HG02885 (cell line): ENCODE measurements at regions not wholly inside any gene's neighbourhood (a gene's known extent, or its start where the extent isn't known, plus 50 kb on each side); places are given as distances from the start of the nearest gene placed in this dataset.
"Not testable (repeated sequence)": the region's sequence is repeated elsewhere in the genome, so short reads cannot be mapped to it uniquely, and the experiment has no call there.

Experiments used
- ATAC-seq: cut with Tn5 transposase; IDR thresholded peaks from one replicate; pipeline ENCODE4 v1.9.1; 2021; ENCODE audit warnings: mild to moderate bottlenecking; ENCODE audit not compliant: unreplicated experiment, poor library complexity

DNA sequence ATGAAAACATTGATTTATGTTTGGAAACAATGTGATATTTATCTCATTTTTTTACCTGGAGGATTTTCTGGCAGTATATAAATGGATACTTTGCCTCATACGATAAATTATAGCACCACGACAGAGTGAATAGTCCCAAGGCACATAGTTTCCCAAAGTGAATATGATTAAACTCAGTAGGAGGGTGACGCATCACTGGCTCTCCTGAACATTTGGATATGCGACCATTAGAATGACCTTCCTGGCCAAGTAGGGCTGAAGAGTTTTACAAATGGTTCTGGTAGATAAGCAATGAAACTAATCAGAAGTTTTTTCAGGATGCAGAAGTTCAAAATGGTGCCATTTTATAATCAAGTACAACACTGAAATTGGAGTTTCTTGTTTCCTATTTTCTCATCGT lies 397.7 kb downstream of the AASDHPPT start:
- ATAC-seq = no peak

- ATAC-seq = no peak
These were observed 400.3 kb downstream of the AASDHPPT start for GRCh38 chr11:106477776-106478175.

DNA sequence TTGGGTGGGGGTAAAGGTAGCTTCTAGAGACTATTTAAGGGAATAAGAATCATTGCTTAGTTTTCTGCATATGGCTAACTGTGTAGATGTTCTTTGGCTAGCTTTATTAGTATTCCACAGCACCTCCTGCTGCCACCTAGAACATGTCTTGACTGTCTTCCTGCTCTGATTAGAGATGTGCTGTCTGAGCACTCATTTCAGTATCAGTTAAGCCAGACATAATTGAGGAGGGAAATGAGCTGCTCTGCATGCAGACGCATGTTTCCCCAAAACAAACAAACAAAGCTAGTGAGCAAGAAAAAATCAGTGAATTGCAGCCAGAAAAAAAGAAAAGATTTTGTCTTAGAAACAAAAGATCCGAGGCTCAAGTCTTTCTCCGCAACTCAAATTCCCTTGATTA lies 402.2 kb downstream of the AASDHPPT start:
- ATAC-seq = no peak

DNA sequence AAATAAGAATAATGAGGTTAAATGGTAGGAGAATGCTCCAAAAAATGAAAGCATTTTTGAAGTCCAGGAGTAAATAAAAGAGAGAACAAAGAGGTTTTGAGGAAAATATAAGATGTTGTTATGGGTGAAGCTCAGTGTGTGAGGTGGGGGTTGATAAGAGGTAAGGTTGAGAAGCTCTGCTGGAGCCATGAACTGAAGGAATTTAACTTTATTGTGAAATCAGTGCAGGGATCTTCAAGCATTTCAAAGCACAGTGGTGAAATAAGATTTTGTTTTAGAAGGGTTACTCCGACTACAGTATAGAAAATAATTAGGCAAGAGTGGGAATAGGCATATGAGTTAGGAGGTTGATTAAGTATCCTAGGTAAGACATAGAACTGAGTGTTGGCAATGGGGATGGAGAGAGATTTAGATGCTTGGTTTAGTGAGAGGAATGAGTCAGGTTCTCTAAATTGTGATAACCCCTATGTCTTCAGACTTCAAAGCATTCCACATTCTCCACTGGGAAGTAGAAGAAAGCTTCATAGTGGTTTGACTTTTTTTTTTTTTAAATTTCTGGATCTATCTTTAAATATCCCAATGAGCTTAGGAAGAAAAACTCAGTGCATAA lies 403.2 kb downstream of the AASDHPPT start:
- ATAC-seq = no peak

GRCh38 chr11:106482917-106483785 lies 405.7 kb downstream of the AASDHPPT start:
- no peak for ATAC-seq

GRCh38 chr11:106491751-106492150 lies 414.3 kb downstream of the AASDHPPT start:
- no peak for ATAC-seq

DNA sequence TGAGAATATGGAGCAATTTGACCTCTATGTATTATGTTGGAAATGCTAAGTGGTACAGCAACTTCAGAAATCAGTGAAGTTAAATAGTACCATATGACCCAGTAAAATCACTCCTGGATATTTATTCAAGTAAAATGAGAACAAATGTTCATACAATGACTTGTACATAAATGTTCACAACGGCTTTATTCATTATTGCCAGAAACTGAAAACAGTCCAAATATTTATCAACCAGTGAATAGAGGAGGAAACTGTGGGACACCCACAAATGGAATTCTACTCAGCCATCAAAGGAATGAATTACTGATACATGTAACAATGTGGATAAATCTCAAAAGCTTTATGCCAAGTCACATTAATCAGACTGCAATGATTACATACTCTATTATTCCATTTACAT lies 416.3 kb downstream of the AASDHPPT start:
- no peak for ATAC-seq

GRCh38 chr11:106495046-106495445 lies 417.6 kb downstream of the AASDHPPT start:
- ATAC-seq = no peak

DNA sequence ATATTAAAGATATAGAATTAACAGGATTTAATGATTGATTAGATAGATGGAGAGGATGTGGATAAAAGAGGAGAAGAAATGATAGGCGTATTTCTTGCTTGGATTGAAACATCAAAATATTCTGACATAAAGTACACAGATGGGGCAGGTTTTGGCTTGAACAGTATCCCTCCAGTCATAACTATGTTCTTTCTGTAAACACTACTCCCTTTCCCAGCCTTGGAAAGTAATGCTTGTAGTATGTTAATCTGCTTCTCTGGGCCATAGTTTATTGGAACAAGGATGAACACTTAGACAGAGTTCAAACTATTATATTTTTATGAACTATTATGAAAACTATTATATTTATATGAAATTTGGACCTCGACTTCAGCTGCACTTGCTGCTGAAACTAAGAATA lies 419.2 kb downstream of the AASDHPPT start:
- ATAC-seq = no peak

DNA sequence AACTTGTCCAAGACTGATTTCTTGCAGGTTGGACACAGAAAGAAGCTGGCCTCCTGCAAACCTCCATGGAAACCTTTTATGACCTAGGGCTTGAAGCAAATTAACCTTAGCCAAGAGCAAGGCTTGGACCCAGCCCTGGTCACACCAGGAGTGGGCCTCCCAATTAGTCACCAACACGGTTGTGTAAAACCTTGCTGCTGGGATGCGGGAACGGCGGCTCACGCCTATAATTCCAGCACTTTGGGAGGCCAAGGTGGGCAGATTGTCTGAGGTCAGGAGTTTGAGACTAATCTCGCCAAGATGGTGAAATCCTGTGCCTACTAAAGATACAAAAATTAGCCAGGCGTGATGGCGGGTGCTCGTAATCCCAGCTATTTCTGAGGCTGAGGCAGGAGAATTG lies 419.9 kb downstream of the AASDHPPT start:
- no peak for ATAC-seq

- ATAC-seq = no peak
These were observed 420.4 kb downstream of the AASDHPPT start for GRCh38 chr11:106497822-106498221.

- ATAC-seq = no peak
These were observed 426.4 kb downstream of the AASDHPPT start for GRCh38 chr11:106503901-106504300.

- no peak for ATAC-seq
These were observed 430.3 kb downstream of the AASDHPPT start for GRCh38 chr11:106507645-106508306.

DNA sequence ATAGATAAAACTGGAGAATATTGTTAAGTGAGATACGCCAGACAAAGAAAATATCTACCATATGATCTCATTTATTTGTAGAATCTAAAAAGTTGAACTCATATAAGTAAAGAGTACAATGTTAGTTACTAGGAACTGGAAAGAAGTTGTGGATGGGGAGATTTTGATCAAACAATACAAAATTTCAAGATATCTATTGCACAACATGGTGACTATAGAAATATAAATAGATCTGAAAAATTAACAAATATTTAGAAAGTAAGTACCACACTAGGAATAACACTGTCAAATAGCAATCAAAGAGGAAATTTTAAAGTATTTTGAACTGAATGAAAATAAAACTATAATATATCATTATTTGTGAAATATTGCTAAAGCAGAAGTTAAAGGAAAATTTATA lies 437.2 kb downstream of the AASDHPPT start:
- ATAC-seq = no peak

DNA sequence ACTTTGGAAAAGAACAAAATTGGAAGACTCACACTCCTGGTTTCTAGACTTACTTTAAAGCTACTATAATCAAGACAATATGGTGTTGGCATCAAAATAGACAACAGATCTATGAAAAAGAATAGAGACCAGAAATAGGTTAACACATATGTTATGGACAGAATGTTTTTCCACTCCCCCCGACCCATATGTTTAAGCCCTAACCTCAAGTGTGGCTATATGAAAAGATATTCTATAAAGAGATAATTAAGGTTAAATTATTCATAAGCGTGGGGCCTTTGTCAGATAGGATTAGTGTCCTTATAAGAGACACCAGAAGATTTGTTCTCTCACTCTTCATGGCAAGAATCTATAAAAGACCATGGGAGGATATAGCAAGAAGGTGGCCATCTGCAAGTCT lies 440.0 kb downstream of the AASDHPPT start:
- ATAC-seq = no peak

- no peak for ATAC-seq
These were observed 442.9 kb downstream of the AASDHPPT start for GRCh38 chr11:106520146-106520912.

- no peak for ATAC-seq
These were observed 443.5 kb downstream of the AASDHPPT start for GRCh38 chr11:106520920-106521319.

DNA sequence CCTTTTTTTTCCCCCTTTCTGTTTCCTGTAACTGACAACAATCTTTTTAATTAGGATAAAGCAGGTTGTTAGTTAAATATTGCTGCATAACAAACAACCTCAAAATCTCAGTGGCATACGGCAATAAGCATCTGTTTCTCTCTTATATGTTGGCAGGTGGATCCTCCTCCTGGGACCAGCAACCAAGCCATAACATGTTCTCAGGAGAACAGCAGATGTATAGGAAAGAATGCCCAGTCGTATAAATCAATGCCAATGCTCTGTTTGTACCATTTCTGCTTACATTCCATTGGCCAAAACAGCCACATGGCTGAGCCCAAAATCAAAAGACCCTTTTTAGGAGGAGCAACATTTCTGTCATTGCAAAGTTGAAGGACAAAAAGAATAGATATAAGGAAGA lies 445.7 kb downstream of the AASDHPPT start:
- ATAC-seq = no peak

DNA sequence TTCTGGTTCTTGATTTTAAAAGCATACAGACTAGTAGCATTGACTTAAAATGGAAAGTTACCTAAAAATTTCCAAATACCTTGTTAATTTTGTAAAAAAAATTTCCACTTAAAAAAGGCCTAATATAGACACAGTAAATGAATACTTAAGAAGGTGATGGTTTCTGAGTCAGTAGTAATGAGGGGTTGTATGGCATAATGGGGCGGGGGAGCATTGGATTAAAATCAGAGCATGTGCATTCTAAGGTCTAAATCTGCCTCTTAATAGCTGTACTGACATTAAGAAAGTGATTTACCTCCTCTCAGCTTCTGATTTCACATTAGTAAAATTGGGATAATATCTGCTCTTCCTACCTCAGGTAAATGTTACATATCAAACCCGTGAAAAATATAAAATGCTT lies 446.5 kb downstream of the AASDHPPT start:
- no peak for ATAC-seq

GRCh38 chr11:106524436-106524835 lies 447.0 kb downstream of the AASDHPPT start:
- ATAC-seq = no peak

GRCh38 chr11:106531648-106532047 lies 454.2 kb downstream of the AASDHPPT start:
- not testable (repeated sequence) for ATAC-seq
